ENCODE measurements at regions not wholly inside any gene's neighbourhood (a gene's known extent, or its start where the extent isn't known, plus 50 kb on each side); places are given as distances from the start of the nearest gene placed in this dataset.

GRCh38 chr5:100469767-100470166, 65.4 kb upstream of the FAM174A start:
- TF ChIP-seq CTCF (IDR thresholded peaks at IDR 0.05; ENCODE audit: low read length) (no peak), EZH2 (optimal IDR thresholded peaks at IDR 0.05; ENCODE audit: low read depth, low read length) (no peak)

All from MM.1S (cell line).